IMR-90 (cell line): ENCODE measurements at regions not wholly inside any gene's neighbourhood (a gene's known extent, or its start where the extent isn't known, plus 50 kb on each side); places are given as distances from the start of the nearest gene placed in this dataset.

Experiments
- CEBPB ChIP-seq: IDR thresholded peaks from 2 replicates; pipeline ENCODE4 v1.6.1; 2012; ENCODE audit warnings: low read depth, low read length, improper control_type of control experiment
- CTCF ChIP-seq: conservative IDR thresholded peaks from 2 replicates; pipeline ENCODE4 v1.5.1; 2012; ENCODE audit warnings: mild to moderate bottlenecking, low read depth, low read length, improper control_type of control experiment
- POLR2A ChIP-seq: IDR thresholded peaks from 2 replicates; pipeline ENCODE4 v1.6.1; 2012; ENCODE audit warnings: mild to moderate bottlenecking, low read depth, low read length
- RCOR1 ChIP-seq: IDR thresholded peaks from 2 replicates; pipeline ENCODE4 v1.6.1; 2012; ENCODE audit warnings: mild to moderate bottlenecking, low read length, improper control_type of control experiment; ENCODE audit not compliant: insufficient replicate concordance
- RFX5 ChIP-seq: IDR thresholded peaks from 2 replicates; pipeline ENCODE4 v1.8.0; 2012; ENCODE audit warnings: low read depth, mild to moderate bottlenecking, low read length, moderate library complexity
- SMC3 ChIP-seq: fragments of 150-350 bp; IDR thresholded peaks from 2 replicates; pipeline ENCODE4 v1.6.1; 2016; ENCODE audit warnings: low read depth, mild to moderate bottlenecking, antibody characterized with exemption, low read length, moderate library complexity

GRCh38 chr5:33033516-33033915 lies 322.4 kb downstream of the NPR3 start:
- TF ChIP-seq POLR2A (no peak), CEBPB (no peak), SMC3 (no peak), RCOR1 (no peak), CTCF (no peak), RFX5 (no peak)
